GM12875 (cell line): ENCODE measurements at regions not wholly inside any gene's neighbourhood (a gene's known extent, or its start where the extent isn't known, plus 50 kb on each side); places are given as distances from the start of the nearest gene placed in this dataset.
"Not testable (repeated sequence)": the region's sequence is repeated elsewhere in the genome, so short reads cannot be mapped to it uniquely, and the experiment has no call there.

Experiments
- H3K4me3 ChIP-seq: one replicate; pipeline ENCODE4 v1.5.1; 2011; ENCODE audit warnings: low read depth, low read length, control low read depth
- TF ChIP-seq, protein P1 (sequence below): IDR thresholded peaks from 2 replicates; pipeline ENCODE4 v1.5.1; 2011; ENCODE audit warnings: low read depth, mild to moderate bottlenecking, control low read depth, inconsistent platforms, low read length, moderate library complexity, borderline replicate concordance; ENCODE audit not compliant: insufficient read depth

DNA sequence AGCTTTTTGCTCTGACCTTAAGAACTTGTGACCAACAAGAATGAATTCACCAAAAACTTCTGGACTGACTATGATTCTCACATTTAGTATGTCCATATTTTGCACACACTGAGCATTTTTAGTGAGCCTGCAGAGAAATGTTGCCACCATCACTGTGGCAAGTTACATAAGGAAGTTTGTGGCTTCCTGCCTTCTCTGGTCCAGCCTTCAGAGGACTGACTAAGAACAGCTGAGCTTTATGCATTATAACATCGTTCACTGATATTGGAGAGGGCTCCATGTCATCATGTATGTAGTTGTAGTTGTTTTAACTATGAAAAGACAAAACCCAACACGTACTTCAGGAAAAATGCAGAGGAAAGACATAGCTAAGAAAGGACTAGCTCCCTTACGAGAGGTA, 218.0 kb upstream of the CRIM1 start:
- TF ChIP-seq, protein P1, sequence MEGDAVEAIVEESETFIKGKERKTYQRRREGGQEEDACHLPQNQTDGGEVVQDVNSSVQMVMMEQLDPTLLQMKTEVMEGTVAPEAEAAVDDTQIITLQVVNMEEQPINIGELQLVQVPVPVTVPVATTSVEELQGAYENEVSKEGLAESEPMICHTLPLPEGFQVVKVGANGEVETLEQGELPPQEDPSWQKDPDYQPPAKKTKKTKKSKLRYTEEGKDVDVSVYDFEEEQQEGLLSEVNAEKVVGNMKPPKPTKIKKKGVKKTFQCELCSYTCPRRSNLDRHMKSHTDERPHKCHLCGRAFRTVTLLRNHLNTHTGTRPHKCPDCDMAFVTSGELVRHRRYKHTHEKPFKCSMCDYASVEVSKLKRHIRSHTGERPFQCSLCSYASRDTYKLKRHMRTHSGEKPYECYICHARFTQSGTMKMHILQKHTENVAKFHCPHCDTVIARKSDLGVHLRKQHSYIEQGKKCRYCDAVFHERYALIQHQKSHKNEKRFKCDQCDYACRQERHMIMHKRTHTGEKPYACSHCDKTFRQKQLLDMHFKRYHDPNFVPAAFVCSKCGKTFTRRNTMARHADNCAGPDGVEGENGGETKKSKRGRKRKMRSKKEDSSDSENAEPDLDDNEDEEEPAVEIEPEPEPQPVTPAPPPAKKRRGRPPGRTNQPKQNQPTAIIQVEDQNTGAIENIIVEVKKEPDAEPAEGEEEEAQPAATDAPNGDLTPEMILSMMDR: no peak
- no peak overlapping the region for H3K4me3 ChIP-seq

DNA sequence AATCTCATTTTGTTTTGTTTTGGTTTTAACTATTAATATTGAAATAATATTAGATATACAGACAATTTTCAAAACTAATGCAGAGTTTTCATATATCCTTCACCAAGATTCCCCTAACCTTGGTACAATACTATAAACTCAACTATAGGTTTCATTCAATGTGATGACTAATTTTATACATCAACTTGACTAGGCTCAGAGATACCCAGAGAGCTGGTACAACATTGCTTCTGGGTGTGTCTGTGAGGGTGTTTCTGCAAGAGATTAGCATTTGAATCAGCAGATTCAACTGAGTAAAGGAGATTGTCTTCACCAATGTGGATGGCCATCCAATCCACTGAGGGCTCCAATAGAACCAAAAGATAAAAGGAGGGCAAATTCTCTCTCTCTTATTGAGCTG, 221.3 kb upstream of the CRIM1 start:
- no peak overlapping the region for H3K4me3 ChIP-seq
- TF ChIP-seq, protein P1: no peak

DNA sequence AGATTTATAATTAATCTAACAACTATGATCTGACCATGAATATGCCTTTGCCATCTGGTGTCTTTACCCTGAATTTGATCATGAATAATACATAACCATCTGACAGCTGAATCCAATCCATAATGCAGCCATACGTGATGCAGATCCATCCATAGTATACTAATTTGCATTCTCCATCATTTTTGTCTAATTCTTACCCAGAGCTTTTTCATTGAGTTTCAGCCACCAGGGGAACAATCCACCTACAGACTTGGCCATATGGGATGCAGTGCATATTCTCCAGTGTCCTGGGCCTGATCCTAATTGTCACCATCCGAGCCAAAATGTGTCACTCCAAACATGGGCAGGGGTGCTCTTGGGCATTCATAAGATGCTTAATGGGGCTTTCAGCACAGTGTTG, 227.2 kb upstream of the CRIM1 start:
- H3K4me3 ChIP-seq: no peak overlapping the region
- TF ChIP-seq, protein P1: no peak

DNA sequence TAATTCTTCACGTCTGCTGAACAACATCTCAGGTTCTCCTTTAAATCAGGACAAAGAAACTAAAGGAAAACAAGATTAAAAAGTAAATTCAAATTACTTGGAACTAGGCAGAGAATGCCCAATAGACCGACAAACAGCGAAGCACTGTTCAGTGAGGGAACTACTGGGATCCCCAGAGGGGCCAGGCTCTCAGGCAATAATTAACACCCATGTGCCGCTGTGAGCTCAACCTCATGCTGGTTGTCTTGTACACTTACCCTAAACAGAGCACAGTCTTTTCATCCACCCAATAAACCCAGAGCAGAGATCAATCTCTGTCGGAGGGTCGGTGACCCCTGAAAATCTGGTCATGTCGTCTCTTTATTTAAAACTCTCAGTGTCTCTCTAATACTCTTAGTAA, 229.9 kb upstream of the CRIM1 start:
- H3K4me3 ChIP-seq: no peak overlapping the region
- TF ChIP-seq, protein P1: no peak

DNA sequence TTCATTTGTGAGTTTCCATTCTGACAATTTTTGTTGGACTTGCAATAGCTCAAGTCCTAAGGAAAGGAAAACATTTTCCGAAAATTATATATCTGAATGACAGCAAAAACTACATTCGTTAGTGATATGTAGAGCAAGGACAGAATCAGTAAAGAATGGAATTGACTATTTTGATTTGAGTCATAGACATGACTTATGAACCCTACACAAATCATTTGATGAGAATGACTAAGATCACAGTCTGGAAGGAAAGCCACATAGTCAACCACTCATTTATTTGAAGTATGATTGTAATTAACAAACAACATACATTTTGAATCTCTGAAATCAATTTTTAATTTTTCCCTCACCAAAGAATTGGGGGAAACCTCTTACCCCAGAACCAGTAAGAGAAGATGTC, 231.6 kb upstream of the CRIM1 start:
- H3K4me3 ChIP-seq: no peak overlapping the region
- TF ChIP-seq, protein P1: no peak

DNA sequence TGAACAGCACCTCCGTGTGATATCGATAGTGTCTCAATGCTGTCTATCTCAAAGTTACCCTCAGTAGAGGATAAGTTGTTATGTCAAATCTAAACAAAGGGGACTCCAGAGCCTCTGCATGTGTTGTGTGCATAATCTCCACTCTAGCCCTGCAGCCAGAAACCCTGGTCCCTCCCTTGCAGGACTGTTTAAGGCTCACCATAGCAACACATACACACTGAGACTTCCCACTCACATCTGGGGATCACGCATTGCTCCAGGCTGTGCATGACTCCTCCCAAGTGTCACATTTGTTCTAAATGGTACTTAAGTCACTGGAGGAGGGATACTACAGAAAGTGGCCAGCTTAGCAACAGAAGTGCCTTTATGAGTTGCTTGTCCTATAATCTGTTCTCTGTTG, 258.6 kb upstream of the CRIM1 start:
- TF ChIP-seq, protein P1: no peak
- no peak overlapping the region for H3K4me3 ChIP-seq

DNA sequence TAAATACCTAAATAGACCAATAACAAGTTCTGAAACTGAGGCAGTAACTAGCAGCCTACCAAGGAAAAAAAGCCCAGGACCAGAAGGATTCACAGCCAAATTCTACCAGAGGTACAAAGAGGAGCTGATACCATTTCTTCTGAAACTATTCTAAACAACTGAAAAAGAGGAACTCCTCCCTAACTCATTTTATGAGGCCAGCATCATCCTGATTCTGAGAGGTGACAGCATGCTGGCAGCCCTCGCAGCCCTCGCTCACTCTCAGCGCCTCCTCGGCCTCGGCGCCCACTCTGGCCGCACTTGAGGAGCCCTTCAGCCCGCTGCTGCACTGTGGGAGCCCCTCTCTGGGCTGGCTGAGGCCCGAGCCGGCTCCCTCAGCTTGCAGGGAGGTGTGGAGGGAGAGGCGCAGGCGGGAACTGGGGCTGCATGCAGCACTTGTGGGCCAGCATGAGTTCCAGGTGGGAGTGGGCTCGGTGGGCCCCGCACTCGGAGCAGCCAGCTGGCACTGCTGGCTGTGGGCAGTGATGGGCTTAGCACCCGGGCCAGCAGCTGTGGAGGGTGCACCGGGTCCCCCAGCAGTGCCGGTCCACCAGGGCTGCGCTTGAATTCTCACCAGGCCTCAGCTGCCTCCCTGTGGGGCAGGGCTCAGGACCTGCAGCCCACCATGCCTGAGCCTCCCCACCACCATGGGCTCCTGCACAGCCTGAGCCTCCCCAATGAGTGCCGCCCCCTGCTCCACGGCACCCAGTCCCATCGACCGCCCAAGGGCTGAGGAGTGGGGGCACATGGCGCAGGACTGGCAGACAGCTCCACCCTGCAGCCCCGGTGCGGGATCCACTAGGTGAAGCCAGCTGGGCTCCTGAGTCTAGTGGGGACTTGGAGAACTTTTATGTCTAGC, 263.5 kb upstream of the CRIM1 start:
- H3K4me3 ChIP-seq: not testable (repeated sequence)

DNA sequence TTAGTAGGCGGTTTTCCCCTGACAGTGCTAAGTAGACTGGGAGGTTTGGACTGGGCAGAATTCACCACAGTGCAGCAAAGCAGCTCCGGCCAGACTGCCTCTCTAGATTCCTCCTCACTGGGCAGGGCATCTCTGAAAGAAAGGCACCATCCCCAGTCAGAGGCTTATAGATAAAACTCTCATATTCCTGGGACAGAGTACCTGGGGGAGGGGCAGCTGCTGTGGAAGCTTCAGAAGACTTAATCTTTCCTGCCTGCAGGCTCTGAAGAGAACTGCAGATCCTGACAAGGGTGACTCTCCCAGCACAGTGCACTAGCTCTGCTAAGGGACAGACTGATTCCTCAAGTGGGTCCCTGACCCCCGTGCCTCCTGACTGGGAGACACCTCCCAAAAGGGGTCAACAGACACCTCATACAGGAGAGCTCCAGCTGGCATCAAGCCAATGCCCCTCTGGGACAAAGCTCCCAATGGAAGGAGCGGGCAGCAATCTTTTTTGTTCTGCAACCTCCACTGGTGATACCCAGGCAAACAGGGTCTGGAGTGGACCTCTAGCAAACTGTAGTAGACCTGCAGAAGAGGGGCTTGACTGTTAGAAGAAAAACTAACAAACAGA, 266.8 kb upstream of the CRIM1 start:
- TF ChIP-seq, protein P1: no peak
- no peak overlapping the region for H3K4me3 ChIP-seq
